IMR-90 (cell line): ENCODE measurements at regions not wholly inside any gene's neighbourhood (a gene's known extent, or its start where the extent isn't known, plus 50 kb on each side); places are given as distances from the start of the nearest gene placed in this dataset.
A peak's percentile ranks its signal among the peaks of the same experiment; 100 is the strongest.

Source experiments
- ATAC-seq: fragments of 200-7000 bp; cut with Tn5 transposase; 2 replicates; pipeline ENCODE4 v1.9.1; 2020; ENCODE audit warnings: low read depth, mild to moderate bottlenecking, moderate library complexity
- BruUV-seq: library from RNA; stranded (reverse); fragments of 400-500 nt; replicated peaks from 2 replicates; lab custom pipeline; 2021; lab: Mats Ljungman, UMichigan
- CTCF ChIA-PET: fragments of 300-600 bp; formaldehyde crosslinking; extraction: SDS; loops from one replicate; lab custom pipeline; 2021; ENCODE audit warnings: antibody characterized with exemption; lab: Yijun Ruan, JAX
- POLR2A ChIA-PET: fragments of 300-600 bp; sonication (Branson Sonifier 250); formaldehyde crosslinking; loops from one replicate; lab custom pipeline; 2022; ENCODE audit warnings: antibody characterized with exemption; ENCODE audit not compliant: unreplicated experiment; lab: Charles Lee
- DNase-seq: peaks from one replicate; pipeline ENCODE4 v3.0.0; 2013
- H2AFZ ChIP-seq: replicated peaks from 2 replicates; pipeline ENCODE3; 2013; ENCODE audit warnings: low read length, mild to moderate bottlenecking; ENCODE audit not compliant: poor library complexity
- H2AK5ac ChIP-seq: 2 replicates; pipeline ENCODE4 v1.6.1; 2013; ENCODE audit warnings: low read depth, low read length, inconsistent platforms
- H2AK9ac ChIP-seq: replicated peaks from 2 replicates; pipeline ENCODE3; 2013; ENCODE audit warnings: mild to moderate bottlenecking, low read depth, low read length, moderate library complexity; ENCODE audit not compliant: poor library complexity
- H2BK120ac ChIP-seq: 2 replicates; pipeline ENCODE4 v1.6.1; 2013; ENCODE audit warnings: low read depth, low read length, inconsistent platforms
- H2BK15ac ChIP-seq: 3 replicates; pipeline ENCODE4 v1.6.1; 2013; ENCODE audit warnings: low read depth, low read length, inconsistent platforms
- H2BK20ac ChIP-seq: 2 replicates; pipeline ENCODE4 v1.6.1; 2013; ENCODE audit warnings: low read depth, mild to moderate bottlenecking, inconsistent platforms, low read length, moderate library complexity
- H2BK5ac ChIP-seq: 2 replicates; pipeline ENCODE4 v1.6.1; 2013; ENCODE audit warnings: mild to moderate bottlenecking, low read depth, low read length, inconsistent platforms; ENCODE audit not compliant: poor library complexity, severe bottlenecking
- H3K14ac ChIP-seq: replicated peaks from 2 replicates; pipeline ENCODE4 v1.6.1; 2013; ENCODE audit warnings: low read depth, low read length, inconsistent platforms
- H3K18ac ChIP-seq: 2 replicates; pipeline ENCODE4 v1.6.1; 2013; ENCODE audit warnings: low read depth, low read length, control low read depth
- H3K23ac ChIP-seq: 2 replicates; pipeline ENCODE4 v1.6.1; 2013; ENCODE audit warnings: low read depth, low read length, inconsistent platforms
- H3K27ac ChIP-seq: 2 replicates; pipeline ENCODE4 v1.5.1; 2013; ENCODE audit warnings: mild to moderate bottlenecking, control low read depth, low read length; ENCODE audit not compliant: insufficient read depth
- H3K27me3 ChIP-seq: 2 replicates; pipeline ENCODE4 v1.6.1; 2013; ENCODE audit warnings: low read length; ENCODE audit not compliant: control insufficient read depth, insufficient read depth
- H3K36me3 ChIP-seq: 2 replicates; pipeline ENCODE4 v1.6.1; 2013; ENCODE audit warnings: low read length, mixed read lengths; ENCODE audit not compliant: control insufficient read depth, insufficient read depth
- H3K4ac ChIP-seq: 2 replicates; pipeline ENCODE4 v1.6.1; 2013; ENCODE audit warnings: low read depth, low read length, inconsistent platforms
- H3K4me1 ChIP-seq: 2 replicates; pipeline ENCODE4 v1.6.1; 2013; ENCODE audit warnings: low read length, mixed read lengths; ENCODE audit not compliant: control insufficient read depth, insufficient read depth
- H3K4me2 ChIP-seq: 2 replicates; pipeline ENCODE4 v1.6.1; 2013; ENCODE audit warnings: low read depth, mild to moderate bottlenecking, control low read depth, low read length, moderate library complexity
- H3K4me3 ChIP-seq: 2 replicates; pipeline ENCODE4 v1.5.1; 2013; ENCODE audit warnings: low read depth, mild to moderate bottlenecking, control low read depth, low read length, moderate library complexity; ENCODE audit not compliant: insufficient read depth
- H3K56ac ChIP-seq: 2 replicates; pipeline ENCODE4 v1.6.1; 2013; ENCODE audit warnings: low read length, inconsistent platforms; ENCODE audit not compliant: insufficient read depth; ENCODE audit errors: extremely low read depth
- H3K79me1 ChIP-seq, 2 experiments: 2 replicates each; pipeline ENCODE4 v1.6.1; 2013; ENCODE audit warnings: low read length in 2 of 2, inconsistent platforms in 1 of 2, low read depth in 1 of 2
- H3K9ac ChIP-seq: 2 replicates; pipeline ENCODE4 v1.6.1; 2013; ENCODE audit warnings: low read depth, low read length, control low read depth
- H3K9me1 ChIP-seq: 2 replicates; pipeline ENCODE4 v1.6.1; 2013; ENCODE audit warnings: low read length, inconsistent platforms; ENCODE audit not compliant: insufficient read depth
- H3K9me3 ChIP-seq: 2 replicates; pipeline ENCODE4 v1.6.1; 2013; ENCODE audit warnings: low read length; ENCODE audit not compliant: control insufficient read depth, insufficient read depth
- H4K20me1 ChIP-seq: 2 replicates; pipeline ENCODE4 v1.6.1; 2013; ENCODE audit warnings: low read length, inconsistent platforms; ENCODE audit not compliant: insufficient read depth
- H4K5ac ChIP-seq: 2 replicates; pipeline ENCODE4 v1.6.1; 2013; ENCODE audit warnings: mild to moderate bottlenecking, low read depth, low read length, control low read depth
- H4K8ac ChIP-seq, 2 experiments: 2 replicates each; pipeline ENCODE4 v1.6.1; 2013; ENCODE audit warnings: low read depth in 2 of 2, low read length in 2 of 2, control low read depth in 1 of 2, inconsistent platforms in 1 of 2
- H4K91ac ChIP-seq: 2 replicates; pipeline ENCODE4 v1.6.1; 2013; ENCODE audit warnings: low read depth, low read length, inconsistent platforms; ENCODE audit not compliant: insufficient read depth
- BHLHE40 ChIP-seq: fragments of 150-350 bp; IDR thresholded peaks from 2 replicates; pipeline ENCODE4 v1.6.1; 2016; ENCODE audit warnings: mild to moderate bottlenecking, low read depth, low read length
- CEBPB ChIP-seq: IDR thresholded peaks from 2 replicates; pipeline ENCODE4 v1.6.1; 2012; ENCODE audit warnings: low read depth, low read length, improper control_type of control experiment
- CHD1 ChIP-seq: IDR thresholded peaks from 2 replicates; pipeline ENCODE4 v1.6.1; 2012; ENCODE audit warnings: low read depth, low read length, improper control_type of control experiment
- ELK1 ChIP-seq: fragments of 150-350 bp; IDR thresholded peaks from 2 replicates; pipeline ENCODE4 v1.6.1; 2016; ENCODE audit warnings: low read depth, mild to moderate bottlenecking, low read length, moderate library complexity, borderline replicate concordance
- MAFK ChIP-seq: IDR thresholded peaks from 2 replicates; pipeline ENCODE4 v1.6.1; 2012; ENCODE audit warnings: low read depth, low read length, improper control_type of control experiment
- MAZ ChIP-seq: IDR thresholded peaks from 2 replicates; pipeline ENCODE4 v1.6.1; 2012; ENCODE audit warnings: low read depth, mild to moderate bottlenecking, low read length, improper control_type of control experiment, moderate library complexity, borderline replicate concordance
- MXI1 ChIP-seq: IDR thresholded peaks from 2 replicates; pipeline ENCODE4 v1.6.1; 2012; ENCODE audit warnings: low read depth, mild to moderate bottlenecking, low read length, moderate library complexity, borderline replicate concordance
- POLR2A ChIP-seq: IDR thresholded peaks from 2 replicates; pipeline ENCODE4 v1.6.1; 2012; ENCODE audit warnings: mild to moderate bottlenecking, low read depth, low read length
- RAD21 ChIP-seq: IDR thresholded peaks from 2 replicates; pipeline ENCODE4 v1.6.1; 2012; ENCODE audit warnings: low read length, improper control_type of control experiment
- RCOR1 ChIP-seq: IDR thresholded peaks from 2 replicates; pipeline ENCODE4 v1.6.1; 2012; ENCODE audit warnings: mild to moderate bottlenecking, low read length, improper control_type of control experiment; ENCODE audit not compliant: insufficient replicate concordance
- SMC3 ChIP-seq: fragments of 150-350 bp; IDR thresholded peaks from 2 replicates; pipeline ENCODE4 v1.6.1; 2016; ENCODE audit warnings: low read depth, mild to moderate bottlenecking, antibody characterized with exemption, low read length, moderate library complexity
- USF2 ChIP-seq: fragments of 150-350 bp; IDR thresholded peaks from 2 replicates; pipeline ENCODE4 v1.6.1; 2017; ENCODE audit warnings: mild to moderate bottlenecking, antibody characterized with exemption, low read length, low read depth
- WGBS, 2 experiments: methylation state at CpG; one replicate each; pipeline versions ENCODE4 v1.1.5 to v1.1.7; 2013; ENCODE audit warnings: missing lambda C conversion rate in 2 of 2; ENCODE audit not compliant: insufficient read length in 1 of 2; ENCODE audit errors: extremely low coverage in 2 of 2; 5-methylcytosine and 5-hydroxymethylcytosine counted together
- dilution Hi-C: fragments of 300-500 bp; cut with HindIII; formaldehyde crosslinking; loops from one replicate; pipeline ENCODE4 v1.14.3; 2018; ENCODE audit warnings: low sequenced_read_pairs; ENCODE audit not compliant: unreplicated experiment
- in situ Hi-C: fragments of 300-500 bp; cut with MboI; formaldehyde crosslinking; loops from 3 replicates; pipeline ENCODE4 v1.14.3; 2019; ENCODE audit warnings: low sequenced_read_pairs, inconsistent platforms, mixed read lengths
- intact Hi-C: fragments of 100-400 bp; cut with micrococcal nuclease; formaldehyde crosslinking; loops from 2 replicates; pipeline ENCODE4 v1.10.0; 2022

GRCh38 chr4:145280541-145280940, 100.2 kb upstream of the OTUD4 start:
- Histone ChIP-seq H3K4me1 (peaks cover 11% of the 10 kb centered on the region), H2BK5ac (no peak overlapping the region), H3K36me3 (no peaks in the 10 kb centered on the region), H2AK5ac (no peak overlapping the region; the same call in 1 of the 2 replicates), H4K8ac (peak overlapping the region in 1 of 2 experiments; percentile 11; a peak in 1 of 4 replicates), H3K79me1 (no peaks in the 10 kb centered on the region), H3K9me1 (0 out of 2 replicates have a peak, but pooled peaks cover 3% of the 10 kb centered on the region), H2AK9ac (no peak overlapping the region), H3K18ac (no peak overlapping the region), H3K4ac (peak overlapping the region; percentile 22; the same call in 1 of the 2 replicates), H3K14ac (no peak overlapping the region), H3K56ac (no peak overlapping the region), H3K9me3 (no peaks in the 10 kb centered on the region), H2BK120ac (peak overlapping the region; percentile 51), H3K9ac (no peak overlapping the region), H3K27me3 (no peaks in the 10 kb centered on the region), H2BK20ac (peak overlapping the region; percentile 67; the same call in 1 of the 2 replicates), H2AFZ (no peak overlapping the region), H4K91ac (no peak overlapping the region), H3K23ac (no peak overlapping the region), H3K27ac (no peak overlapping the region), H4K20me1 (no peaks in the 10 kb centered on the region), H2BK15ac (0 out of 3 replicates have a peak overlapping the region, but pooled peaks have one; percentile 46), H3K4me3 (no peak overlapping the region), H4K5ac (no peak overlapping the region), H3K4me2 (no peak overlapping the region)
- WGBS, 2 experiments = no CpG with 5 or more reads among the region's 3 CpGs
- dilution Hi-C loops (no loop called here), in situ Hi-C loops (no loop called here), intact Hi-C loops (no loop called here)
- DNase-seq (no peak), ATAC-seq (no peak)
- ChIA-PET CTCF (interaction anchor here (0.9 kb wide), 1 partner anchor 64 kb away, joined by 3 read pairs; no protein-coding TSS in a partner anchor), POLR2A (no interaction called here)
- no TSS peak for BruUV-seq
- no peak for TF ChIP-seq USF2
- no peak for TF ChIP-seq POLR2A
- TF ChIP-seq MAZ = no peak
- TF ChIP-seq RCOR1 = no peak
- no peak for TF ChIP-seq MXI1
- no peak for TF ChIP-seq RAD21
- no peak for TF ChIP-seq CHD1
- TF ChIP-seq MAFK = no peak
- no peak for TF ChIP-seq BHLHE40
- no peak for TF ChIP-seq CEBPB
- no peak for TF ChIP-seq ELK1
- TF ChIP-seq SMC3 = no peak
